HG02610 (cell line): ENCODE measurements at regions not wholly inside any gene's neighbourhood (a gene's known extent, or its start where the extent isn't known, plus 50 kb on each side); places are given as distances from the start of the nearest gene placed in this dataset.
"Not testable (repeated sequence)": the region's sequence is repeated elsewhere in the genome, so short reads cannot be mapped to it uniquely, and the experiment has no call there.

Experiments
- ATAC-seq: cut with Tn5 transposase; IDR thresholded peaks from one replicate; pipeline ENCODE4 v1.9.1; 2021; ENCODE audit warnings: mild to moderate bottlenecking, moderate library complexity; ENCODE audit not compliant: unreplicated experiment

GRCh38 chr4:147096667-147097604 is 151.3 kb upstream of the TTC29 start:
- ATAC-seq: no peak

DNA sequence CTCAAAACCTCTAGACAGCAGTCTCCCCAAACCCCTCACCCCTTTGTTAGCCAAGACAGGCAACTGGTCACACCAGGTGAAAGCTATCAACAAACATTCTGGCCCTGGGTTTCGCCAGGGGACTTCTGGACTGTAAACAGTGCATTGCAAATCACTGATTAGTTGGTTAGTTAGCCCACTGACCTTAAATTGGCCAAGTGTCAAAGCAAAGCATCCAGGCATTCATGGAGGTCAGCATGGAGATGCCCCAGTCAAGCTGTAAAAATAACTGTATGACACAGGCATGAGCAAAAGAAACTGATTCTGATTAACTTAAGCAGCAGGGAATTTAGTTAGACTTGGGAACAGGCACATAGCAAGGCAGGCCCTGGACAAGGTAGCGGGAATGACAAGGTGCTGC is 156.0 kb upstream of the TTC29 start:
- no peak for ATAC-seq

DNA sequence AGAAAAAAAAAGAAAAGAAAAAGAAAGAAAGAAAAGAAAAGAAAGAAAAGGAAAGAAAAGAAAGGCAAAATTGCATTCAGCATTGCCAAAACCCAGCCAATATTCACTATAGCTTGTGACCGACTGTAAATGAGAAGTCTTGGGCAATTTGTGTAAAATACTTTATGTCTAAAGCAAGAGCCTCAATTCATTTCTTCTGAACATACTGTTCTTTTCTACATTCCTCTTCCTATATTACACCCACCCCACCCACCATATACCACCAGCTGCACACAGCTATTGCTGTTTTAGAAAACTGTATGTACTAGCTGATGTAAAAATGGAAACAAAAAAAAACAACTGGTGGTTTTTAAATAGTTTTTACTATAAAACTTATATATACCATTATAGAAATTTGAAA is 156.9 kb upstream of the TTC29 start:
- ATAC-seq: no peak

DNA sequence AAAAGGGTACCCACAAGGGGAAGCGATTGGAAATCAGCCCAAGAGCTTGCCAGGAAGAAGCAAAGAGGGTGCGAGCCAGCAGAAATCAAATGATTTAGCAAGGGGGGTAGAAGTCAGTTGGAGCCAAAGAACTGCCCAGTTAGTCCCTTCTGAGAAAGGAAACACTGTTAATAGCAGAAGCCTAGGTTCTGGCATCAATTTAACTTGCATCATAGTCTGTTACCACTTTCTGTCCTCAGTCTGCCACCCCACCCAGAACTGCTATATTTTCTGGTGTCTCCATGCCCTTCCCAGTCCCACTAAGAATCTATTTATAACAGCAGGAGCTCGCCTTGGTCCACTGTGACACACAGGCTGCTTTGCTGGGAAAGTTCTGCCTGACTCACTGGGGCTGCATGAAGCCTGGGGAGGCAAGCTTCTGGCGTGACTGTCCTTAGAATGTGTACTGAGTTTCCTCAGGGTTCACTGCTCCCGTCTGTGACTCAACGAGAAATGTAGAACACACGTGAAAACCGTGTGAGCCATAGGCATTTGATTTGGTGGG is 157.8 kb upstream of the TTC29 start:
- ATAC-seq: no peak

- no peak for ATAC-seq
These were observed 159.1 kb upstream of the TTC29 start for GRCh38 chr4:147104768-147105167.

DNA sequence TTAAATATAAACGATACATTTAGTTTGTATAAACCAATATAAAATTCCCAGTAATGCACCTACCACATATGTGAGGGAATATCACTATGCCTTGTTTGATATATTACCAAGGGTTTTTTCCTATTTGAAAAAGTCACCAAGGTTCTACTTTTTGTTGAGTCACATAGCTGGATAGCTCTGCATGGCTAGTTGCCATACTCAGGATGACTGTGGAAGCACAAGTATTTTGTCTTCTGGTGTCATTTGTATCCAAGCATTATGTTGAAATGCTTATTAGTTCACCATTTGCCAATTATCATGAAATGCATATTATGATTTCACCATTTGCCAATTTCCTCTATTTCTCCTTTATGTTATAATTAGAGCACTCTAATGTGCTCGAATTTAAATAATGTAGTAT is 162.7 kb upstream of the TTC29 start:
- ATAC-seq: no peak

DNA sequence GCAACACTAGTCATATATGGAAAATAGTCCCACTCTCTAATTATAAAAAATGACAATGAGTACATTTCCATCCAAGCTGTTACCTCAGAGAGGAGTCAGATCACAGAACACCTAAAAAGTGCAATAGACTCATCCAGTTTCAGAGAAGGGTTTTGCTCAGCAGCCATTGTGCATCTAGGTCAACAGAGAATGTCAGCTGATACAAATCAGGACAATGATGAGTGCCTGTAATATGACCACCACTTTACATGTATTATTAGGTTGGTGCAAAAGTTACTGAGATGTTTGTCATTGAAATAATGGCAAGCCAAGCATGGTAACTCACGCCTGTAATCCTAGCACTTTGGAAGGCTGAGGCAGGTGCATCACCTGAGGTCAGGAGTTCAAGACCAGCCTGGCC is 164.1 kb upstream of the TTC29 start:
- peak; percentile 42 for ATAC-seq

DNA sequence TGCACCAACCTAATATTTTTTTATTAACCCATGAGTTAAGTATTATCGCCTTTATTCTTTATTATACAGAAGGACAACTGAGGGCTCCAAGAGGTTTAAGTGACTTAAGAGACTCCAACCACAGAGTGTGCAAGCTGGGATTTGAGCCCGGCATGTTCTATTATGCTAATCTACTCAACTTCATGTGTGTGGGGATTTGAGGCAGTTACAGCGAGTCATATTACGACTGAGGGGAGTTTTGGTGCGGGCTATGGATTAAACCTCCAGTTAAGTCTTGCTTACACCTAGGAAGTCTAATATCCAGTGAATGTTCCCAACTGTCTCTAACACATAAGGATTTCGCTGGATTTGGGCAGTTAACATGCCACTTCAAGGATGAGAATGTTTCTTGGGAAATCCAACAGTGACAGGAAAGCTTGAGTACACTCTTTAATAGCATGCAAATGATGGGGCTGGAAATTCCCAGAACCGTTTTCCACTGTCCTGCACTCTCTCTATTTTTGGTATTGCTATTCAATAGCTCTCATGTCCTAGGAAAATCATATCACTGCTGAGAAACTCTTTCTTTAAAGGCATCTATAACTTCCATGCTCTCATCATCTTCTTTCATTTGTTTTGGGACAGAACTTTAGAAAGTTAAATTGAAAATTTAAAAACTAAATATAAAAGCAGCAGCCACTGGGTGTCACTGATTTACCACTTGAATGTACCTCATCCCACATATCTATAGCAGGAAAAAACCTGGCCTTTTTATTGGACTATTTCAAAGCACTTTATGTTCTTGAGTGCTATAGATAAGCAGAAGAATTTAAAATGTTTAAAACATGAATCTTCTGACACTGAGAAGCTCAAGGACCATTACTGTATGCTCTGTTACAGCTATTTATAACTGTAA is 165.1 kb upstream of the TTC29 start:
- peak; percentile 86 for ATAC-seq

DNA sequence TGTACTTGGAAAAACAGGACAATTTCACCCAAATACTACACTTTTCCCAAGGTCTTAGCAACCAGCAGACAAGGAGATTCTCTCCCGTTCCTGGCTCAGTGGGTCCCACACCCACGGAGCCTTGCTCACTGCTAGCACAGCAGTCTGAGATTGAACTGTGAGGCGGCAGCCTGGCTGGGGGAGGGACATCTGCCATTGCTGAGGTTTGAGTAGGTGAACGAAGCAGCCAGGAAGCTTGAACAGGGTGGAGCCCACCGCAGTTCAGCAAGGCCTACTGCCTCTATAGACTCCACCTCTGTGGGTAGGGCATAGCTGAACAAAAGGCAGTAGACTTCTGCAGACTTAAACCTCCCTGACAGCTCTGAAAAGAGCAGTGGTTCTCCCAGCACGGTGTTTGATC is 166.5 kb upstream of the TTC29 start:
- ATAC-seq: not testable (repeated sequence)

GRCh38 chr4:147117431-147117830 is 171.8 kb upstream of the TTC29 start:
- ATAC-seq: no peak

GRCh38 chr4:147118528-147118927 is 172.9 kb upstream of the TTC29 start:
- ATAC-seq: peak; percentile 92

- no peak for ATAC-seq
These were observed 177.0 kb upstream of the TTC29 start for GRCh38 chr4:147122685-147123084.

DNA sequence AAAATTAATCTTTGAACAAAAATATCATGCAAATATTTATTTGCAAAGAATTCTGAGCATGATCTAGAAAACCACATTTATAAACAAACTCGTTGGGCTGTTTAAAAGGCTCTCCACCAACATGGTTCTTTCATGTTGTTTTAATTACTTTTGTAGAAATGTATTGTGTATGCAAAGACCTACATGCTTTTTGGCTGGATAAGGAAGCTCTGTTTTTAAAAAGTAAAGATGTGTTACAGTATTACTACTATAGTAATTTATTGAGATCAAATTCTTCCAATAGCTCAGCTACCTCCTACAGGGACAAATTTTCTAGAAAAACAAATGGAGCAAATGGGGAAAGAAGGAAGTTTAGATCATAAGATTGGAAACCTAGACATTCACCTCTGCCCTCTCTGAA is 177.5 kb upstream of the TTC29 start:
- ATAC-seq: no peak

DNA sequence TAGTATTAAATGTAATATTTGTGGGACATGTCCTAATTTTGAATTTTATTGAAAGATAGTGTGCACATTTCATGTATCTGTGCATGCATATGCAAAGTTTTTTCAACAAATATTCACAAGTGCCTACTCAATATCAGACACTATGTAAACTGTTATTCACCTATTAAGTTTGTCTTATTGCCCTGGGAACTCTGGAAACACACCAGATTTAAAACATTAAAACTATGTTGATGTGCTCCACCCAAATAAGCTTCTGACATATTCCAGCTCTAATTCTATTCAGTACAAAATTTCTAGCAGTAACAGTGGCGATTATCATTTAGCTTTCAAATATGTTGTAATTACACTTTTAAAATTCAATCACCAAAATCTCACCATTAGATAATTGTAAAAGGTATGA is 183.1 kb upstream of the TTC29 start:
- no peak for ATAC-seq

- no peak for ATAC-seq
These were observed 184.0 kb upstream of the TTC29 start for GRCh38 chr4:147129687-147130086.

DNA sequence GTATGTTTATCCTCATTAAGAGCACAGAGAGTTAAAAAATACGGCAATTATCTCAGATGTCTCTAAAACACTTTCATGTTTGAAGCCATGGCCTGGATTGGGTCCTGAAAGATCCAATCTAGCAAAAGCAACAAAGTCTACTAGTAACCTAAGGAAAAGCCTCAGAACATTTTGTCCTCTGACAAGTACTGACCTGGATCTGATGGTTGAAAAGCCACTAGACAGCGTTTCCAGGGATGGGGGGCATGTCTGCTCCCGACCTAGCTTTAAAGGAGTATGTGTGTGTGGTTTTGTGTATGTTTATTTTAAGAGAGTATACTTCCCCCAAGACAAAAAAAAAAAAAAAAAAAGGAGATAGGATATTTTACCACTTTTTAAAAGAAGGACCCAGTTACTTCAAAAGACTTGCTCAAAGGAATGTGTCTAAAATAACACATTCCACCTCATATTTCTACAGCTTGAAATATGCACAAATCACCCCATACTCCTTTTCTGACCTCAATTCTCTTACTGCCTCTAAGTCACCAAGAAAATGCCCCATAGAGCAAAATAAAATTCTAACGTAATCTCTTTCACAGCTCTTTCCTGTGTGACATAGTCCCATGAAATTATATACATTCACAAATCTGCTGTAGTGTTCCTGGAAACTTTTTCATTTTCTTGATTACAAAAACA is 189.0 kb upstream of the TTC29 start:
- no peak for ATAC-seq

- no peak for ATAC-seq
These were observed 190.6 kb upstream of the TTC29 start for GRCh38 chr4:147136310-147136709.

DNA sequence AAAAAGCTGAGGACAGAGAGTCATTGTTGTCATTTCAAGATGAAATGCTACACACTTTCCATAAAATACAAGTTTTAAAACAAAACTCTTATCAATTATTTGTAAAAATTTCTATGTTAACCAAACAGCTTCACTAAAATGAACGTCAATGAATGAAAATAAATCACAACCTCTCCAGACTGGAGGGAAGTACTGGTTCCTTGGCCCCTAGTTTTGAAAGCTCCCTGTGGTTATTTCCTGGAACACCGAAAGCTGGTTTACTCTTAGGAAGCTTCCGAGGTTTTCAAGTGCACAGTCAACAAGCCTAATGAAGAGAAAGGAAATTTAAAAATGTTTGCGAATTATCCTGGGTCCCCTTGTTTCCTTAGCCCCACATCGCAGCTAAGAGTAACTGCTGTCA is 191.1 kb upstream of the TTC29 start:
- ATAC-seq: no peak

DNA sequence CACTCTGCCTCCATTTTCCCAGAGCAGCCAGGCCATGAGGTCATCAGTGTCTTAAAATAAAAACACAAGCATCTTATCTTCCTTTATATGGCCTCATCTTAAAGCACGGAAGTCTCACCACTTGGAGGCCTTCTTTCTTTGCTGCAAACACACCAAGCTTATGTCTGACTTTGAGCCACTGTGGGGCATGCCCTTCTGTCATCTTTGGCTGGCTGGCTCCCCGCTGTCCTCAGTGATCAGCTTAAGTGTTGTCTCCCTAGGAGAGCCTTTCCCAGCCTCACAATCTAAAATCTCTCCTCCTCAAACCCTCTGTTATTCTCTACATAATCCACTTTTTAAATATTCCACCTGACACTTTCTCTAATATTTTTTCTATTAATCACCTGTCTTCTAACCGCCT is 191.6 kb upstream of the TTC29 start:
- ATAC-seq: no peak

DNA sequence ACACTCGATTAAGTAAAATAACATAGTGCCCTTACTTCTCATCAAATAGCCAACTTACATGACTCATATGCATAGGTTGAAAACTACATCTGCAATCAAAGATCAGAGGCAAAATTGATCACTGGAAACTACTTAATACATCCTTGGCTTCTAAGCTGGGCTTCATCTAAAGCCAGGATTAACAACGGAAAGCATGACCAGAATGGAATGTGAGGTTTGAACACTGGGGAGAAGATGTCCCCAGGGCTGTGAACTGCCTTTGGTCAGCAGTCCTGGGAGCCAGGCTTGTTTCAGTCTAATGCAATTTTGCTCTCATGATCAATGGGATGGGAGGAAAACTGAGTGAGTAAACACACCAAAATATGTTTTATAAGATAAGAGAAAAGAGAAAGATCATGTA is 192.5 kb upstream of the TTC29 start:
- no peak for ATAC-seq
